ENCODE measurements at regions not wholly inside any gene's neighbourhood (a gene's known extent, or its start where the extent isn't known, plus 50 kb on each side); places are given as distances from the start of the nearest gene placed in this dataset.

- Histone ChIP-seq H3K9me1 (ENCODE audit: control insufficient read depth, extremely low read depth, insufficient read depth, low read length) (no peaks in the 10 kb centered on the region), H2AFZ (ENCODE audit: control insufficient read depth, low read length) (no peak overlapping the region), H3K4me3 (ENCODE audit: control insufficient read depth in 2 of 3, extremely low read depth in 1 of 3, insufficient read depth in 2 of 3, low read depth in 1 of 3, low read length in 3 of 3) (no peak overlapping the region), H3K27ac (ENCODE audit: control insufficient read depth, insufficient read depth, low read length) (no peak overlapping the region), H3K79me2 (ENCODE audit: control insufficient read depth, insufficient read depth, low read length) (no peaks in the 10 kb centered on the region), H3K9ac (ENCODE audit: control insufficient read depth, extremely low read depth, insufficient read depth, low read length) (no peak overlapping the region), H4K20me1 (ENCODE audit: control insufficient read depth, extremely low read depth, insufficient read depth, low read length) (no peaks in the 10 kb centered on the region), H3K27me3 (ENCODE audit: control insufficient read depth, extremely low read depth, insufficient read depth, low read length) (no peaks in the 10 kb centered on the region), H3K4me2 (ENCODE audit: control insufficient read depth, extremely low read depth, insufficient read depth, low read depth, low read length) (no peak overlapping the region), H3K4me1 (ENCODE audit: control insufficient read depth, extremely low read depth, insufficient read depth, low read length) (no peaks in the 10 kb centered on the region), H3K36me3 (ENCODE audit: control insufficient read depth in 2 of 2, extremely low read depth in 1 of 2, insufficient read depth in 2 of 2, low read length in 2 of 2) (no peaks in the 10 kb centered on the region), H3K9me3 (ENCODE audit: control insufficient read depth, low read depth, low read length) (no peaks in the 10 kb centered on the region)
- TF ChIP-seq EZH2 (IDR thresholded peaks at IDR 0.05; ENCODE audit: low read length), result no peak
- TF ChIP-seq CTCF (optimal IDR thresholded peaks at IDR 0.05 in 1 of 3, IDR thresholded peaks at IDR 0.05 in 1 of 3, conservative IDR thresholded peaks at IDR 0.05 in 1 of 3; ENCODE audit: extremely low read depth in 1 of 3, insufficient read depth in 2 of 3, low read length in 3 of 3), result no peak
- FAIRE-seq (no peak), DNase-seq (ENCODE audit: low read depth, low spot score) (no peak)
- dilution Hi-C loops (cut with MboI; ENCODE audit: extremely low pct_ligation_motif_present, low sequenced_read_pairs), result no loop called here
These were observed 52.9 kb upstream of the LINC00305 start for GRCh38 chr18:64201781-64202180.

- no peaks in the 10 kb centered on the region for H3K79me2 ChIP-seq (ENCODE audit: control insufficient read depth, insufficient read depth, low read length)
- H3K4me1 ChIP-seq (ENCODE audit: control insufficient read depth, extremely low read depth, insufficient read depth, low read length), result no peaks in the 10 kb centered on the region
- H2AFZ ChIP-seq (ENCODE audit: control insufficient read depth, low read length), result no peak overlapping the region
- TF ChIP-seq EZH2 (IDR thresholded peaks at IDR 0.05; ENCODE audit: low read length), result no peak
- no peak for TF ChIP-seq CTCF (optimal IDR thresholded peaks at IDR 0.05 in 1 of 3, IDR thresholded peaks at IDR 0.05 in 1 of 3, conservative IDR thresholded peaks at IDR 0.05 in 1 of 3; ENCODE audit: extremely low read depth in 1 of 3, insufficient read depth in 2 of 3, low read length in 3 of 3)
- DNase-seq (ENCODE audit: low read depth, low spot score) (no peak), FAIRE-seq (no peak)
- H3K9ac ChIP-seq (ENCODE audit: control insufficient read depth, extremely low read depth, insufficient read depth, low read length), result no peak overlapping the region
- dilution Hi-C loops (cut with MboI; ENCODE audit: extremely low pct_ligation_motif_present, low sequenced_read_pairs), result no loop called here
- no peaks in the 10 kb centered on the region for H3K36me3 ChIP-seq (ENCODE audit: control insufficient read depth in 2 of 2, extremely low read depth in 1 of 2, insufficient read depth in 2 of 2, low read length in 2 of 2)
- no peaks in the 10 kb centered on the region for H3K9me3 ChIP-seq (ENCODE audit: control insufficient read depth, low read depth, low read length)
- H3K4me3 ChIP-seq (ENCODE audit: control insufficient read depth in 2 of 3, extremely low read depth in 1 of 3, insufficient read depth in 2 of 3, low read depth in 1 of 3, low read length in 3 of 3), result no peak overlapping the region
- H3K9me1 ChIP-seq (ENCODE audit: control insufficient read depth, extremely low read depth, insufficient read depth, low read length), result no peaks in the 10 kb centered on the region
- no peaks in the 10 kb centered on the region for H4K20me1 ChIP-seq (ENCODE audit: control insufficient read depth, extremely low read depth, insufficient read depth, low read length)
- no peaks in the 10 kb centered on the region for H3K27me3 ChIP-seq (ENCODE audit: control insufficient read depth, extremely low read depth, insufficient read depth, low read length)
- H3K27ac ChIP-seq (ENCODE audit: control insufficient read depth, insufficient read depth, low read length), result no peak overlapping the region
- no peak overlapping the region for H3K4me2 ChIP-seq (ENCODE audit: control insufficient read depth, extremely low read depth, insufficient read depth, low read depth, low read length)
These were observed 50.7 kb upstream of the LINC00305 start for GRCh38 chr18:64199581-64199980.

Small RNAs in the stretch of these regions (small RNA-seq; reads per million reads assigned to genes)
- 0 reads per million in 3 experiments for gene AC027506.1 (ENCODE audit: insufficient read length in 3 of 3, low read depth in 3 of 3, low replicate concordance in 1 of 3)

All from keratinocyte (primary cell).